Activated CD4-positive, alpha-beta T cell treated with anti-CD3 and anti-CD28 coated beads, Interleukin-2, amount 10 ng/mL, durations not matched to agents 7 days and 5 days (primary cell): ENCODE measurements at regions not wholly inside any gene's neighbourhood (a gene's known extent, or its start where the extent isn't known, plus 50 kb on each side); places are given as distances from the start of the nearest gene placed in this dataset.

ENCODE experiments used
- CTCF ChIA-PET: fragments of 350-600 bp; sonication (Branson Sonifier 250); formaldehyde crosslinking; loops from one replicate; lab custom pipeline; 2021; ENCODE audit warnings: antibody characterized with exemption; lab: Charles Lee
- POLR2A ChIA-PET: fragments of 350-600 bp; sonication (Branson Sonifier 250); formaldehyde crosslinking; loops from one replicate; lab custom pipeline; 2021; ENCODE audit warnings: antibody characterized with exemption; lab: Charles Lee
- DNase-seq: peaks from one replicate; pipeline ENCODE4 v3.0.0-alpha.2; 2020
- H3K27ac Mint-ChIP-seq: one replicate; pipeline ENCODE4 v1.8.0; 2021; ENCODE audit warnings: mild to moderate bottlenecking, moderate library complexity, mixed read lengths
- H3K27me3 Mint-ChIP-seq: one replicate; pipeline ENCODE4 v1.8.0; 2021; ENCODE audit warnings: mixed read lengths
- H3K36me3 Mint-ChIP-seq: one replicate; pipeline ENCODE4 v1.8.0; 2021; ENCODE audit warnings: low read depth, mixed read lengths
- H3K4me1 Mint-ChIP-seq: one replicate; pipeline ENCODE4 v1.8.0; 2021; ENCODE audit warnings: mixed read lengths
- H3K4me3 Mint-ChIP-seq: one replicate; pipeline ENCODE4 v1.8.0; 2021; ENCODE audit warnings: mild to moderate bottlenecking, moderate library complexity, mixed read lengths
- H3K9me3 Mint-ChIP-seq: one replicate; pipeline ENCODE4 v1.8.0; 2021; ENCODE audit warnings: mixed read lengths

GRCh38 chr3:106172780-106173179 is 304.0 kb upstream of the CBLB start:
- Mint-ChIP-seq H3K4me3 (no peak overlapping the region), H3K27me3 (no peaks in the 10 kb centered on the region), H3K27ac (no peak overlapping the region), H3K9me3 (peaks cover 13% of the 10 kb centered on the region), H3K36me3 (peaks cover 16% of the 10 kb centered on the region), H3K4me1 (peaks cover 50% of the 10 kb centered on the region)
- CTCF ChIA-PET = interaction anchor here (0.8 kb wide), 1 partner anchor 12 kb away, joined by 3 read pairs; no protein-coding TSS in a partner anchor
- POLR2A ChIA-PET = interaction anchor here (0.7 kb wide), 1 partner anchor 11 kb away, joined by 3 read pairs; no protein-coding TSS in a partner anchor
- DNase-seq = no peak

GRCh38 chr3:106175276-106175675 is 306.5 kb upstream of the CBLB start:
- ChIA-PET POLR2A (no interaction called here), CTCF (interaction anchor here (1.6 kb wide), 1 partner anchor 37 kb away, joined by 3 read pairs; no protein-coding TSS in a partner anchor)
- Mint-ChIP-seq H3K36me3 (peaks cover 26% of the 10 kb centered on the region), H3K27ac (peak overlapping the region; percentile 95), H3K4me1 (peaks cover 63% of the 10 kb centered on the region), H3K4me3 (no peak overlapping the region), H3K27me3 (peaks cover 2% of the 10 kb centered on the region), H3K9me3 (peaks cover 18% of the 10 kb centered on the region)
- DNase-seq = no peak

GRCh38 chr3:106176734-106177133 is 307.9 kb upstream of the CBLB start:
- Mint-ChIP-seq H3K4me1 (peaks cover 57% of the 10 kb centered on the region), H3K27me3 (peaks cover 2% of the 10 kb centered on the region), H3K36me3 (peaks cover 21% of the 10 kb centered on the region), H3K9me3 (peaks cover 18% of the 10 kb centered on the region), H3K27ac (peak overlapping the region; percentile 95), H3K4me3 (peak overlapping the region; percentile 62)
- peak; percentile 77 for DNase-seq
- ChIA-PET POLR2A (interaction anchor here (0.7 kb wide), 1 partner anchor 178 kb away, joined by 3 read pairs; no protein-coding TSS in a partner anchor), CTCF (interaction anchor here (1.2 kb wide), 1 partner anchor 23 kb away, joined by 3 read pairs; no protein-coding TSS in a partner anchor)

- no peak overlapping the region for H3K4me3 Mint-ChIP-seq
- peaks cover 41% of the 10 kb centered on the region for H3K4me1 Mint-ChIP-seq
- H3K9me3 Mint-ChIP-seq = peaks cover 18% of the 10 kb centered on the region
- no peak overlapping the region for H3K27ac Mint-ChIP-seq
- peaks cover 2% of the 10 kb centered on the region for H3K27me3 Mint-ChIP-seq
- POLR2A ChIA-PET = no interaction called here
- CTCF ChIA-PET = interaction anchor here (0.7 to 1.6 kb wide), 3 partner anchors 16 to 564 kb away, joined by 3 to 4 read pairs (median 3); no protein-coding TSS in a partner anchor
- no peak for DNase-seq
- H3K36me3 Mint-ChIP-seq = peaks cover 38% of the 10 kb centered on the region
Observed at GRCh38 chr3:106182950-106183511, 314.2 kb upstream of the CBLB start.

GRCh38 chr3:106183762-106184391 is 315.1 kb upstream of the CBLB start:
- Mint-ChIP-seq H3K27ac (no peak overlapping the region), H3K36me3 (peaks cover 34% of the 10 kb centered on the region), H3K27me3 (peaks cover 2% of the 10 kb centered on the region), H3K9me3 (peaks cover 14% of the 10 kb centered on the region), H3K4me3 (no peak overlapping the region), H3K4me1 (peaks cover 35% of the 10 kb centered on the region)
- CTCF ChIA-PET = interaction anchor here (1.6 kb wide), 1 partner anchor 16 kb away, joined by 4 read pairs; no protein-coding TSS in a partner anchor
- no peak for DNase-seq
- POLR2A ChIA-PET = interaction anchor here (0.5 kb wide), 1 partner anchor 11 kb away, joined by 3 read pairs; no protein-coding TSS in a partner anchor

- Mint-ChIP-seq H3K36me3 (peaks cover 29% of the 10 kb centered on the region), H3K4me3 (no peak overlapping the region), H3K27ac (peak overlapping the region; percentile 69), H3K4me1 (peaks cover 31% of the 10 kb centered on the region), H3K27me3 (no peaks in the 10 kb centered on the region), H3K9me3 (peaks cover 10% of the 10 kb centered on the region)
- ChIA-PET POLR2A (no interaction called here), CTCF (interaction anchor here (1.1 to 1.6 kb wide), 2 partner anchors 15 to 21 kb away, joined by 3 to 4 read pairs; no protein-coding TSS in a partner anchor)
- DNase-seq = no peak
Observed at GRCh38 chr3:106184540-106185457, 316.0 kb upstream of the CBLB start.

- H3K4me3 Mint-ChIP-seq = no peak overlapping the region
- no peak for DNase-seq
- CTCF ChIA-PET = interaction anchor here (1.1 kb wide), 1 partner anchor 20 kb away, joined by 3 read pairs; no protein-coding TSS in a partner anchor
Observed at GRCh38 chr3:106185949-106186348, 317.1 kb upstream of the CBLB start.

GRCh38 chr3:106190296-106190695 is 321.5 kb upstream of the CBLB start:
- Mint-ChIP-seq H3K27ac (no peak overlapping the region), H3K4me3 (no peak overlapping the region), H3K36me3 (peaks cover 20% of the 10 kb centered on the region), H3K4me1 (peaks cover 13% of the 10 kb centered on the region), H3K27me3 (no peaks in the 10 kb centered on the region), H3K9me3 (peaks cover 14% of the 10 kb centered on the region)
- ChIA-PET CTCF (no interaction called here), POLR2A (no interaction called here)
- no peak for DNase-seq

More at GRCh38 chr3:106185949-106186348, 317.1 kb upstream of the CBLB start:
- H3K4me1 Mint-ChIP-seq = peaks cover 31% of the 10 kb centered on the region
- H3K9me3 Mint-ChIP-seq = peaks cover 14% of the 10 kb centered on the region
- H3K27me3 Mint-ChIP-seq = no peaks in the 10 kb centered on the region
- POLR2A ChIA-PET = no interaction called here
- H3K27ac Mint-ChIP-seq = peak overlapping the region; percentile 42
- H3K36me3 Mint-ChIP-seq = peaks cover 29% of the 10 kb centered on the region

- ChIA-PET POLR2A (no interaction called here), CTCF (interaction anchor here (0.6 kb wide), 1 partner anchor 501 kb away, joined by 3 read pairs; no protein-coding TSS in a partner anchor)
- Mint-ChIP-seq H3K27me3 (no peaks in the 10 kb centered on the region), H3K4me1 (peaks cover 4% of the 10 kb centered on the region), H3K36me3 (peaks cover 18% of the 10 kb centered on the region), H3K4me3 (no peak overlapping the region), H3K27ac (no peak overlapping the region), H3K9me3 (peaks cover 12% of the 10 kb centered on the region)
- no peak for DNase-seq
Observed at GRCh38 chr3:106191211-106191610, 322.4 kb upstream of the CBLB start.

- Mint-ChIP-seq H3K27me3 (no peaks in the 10 kb centered on the region), H3K9me3 (peaks cover 15% of the 10 kb centered on the region), H3K27ac (no peak overlapping the region), H3K4me3 (no peak overlapping the region), H3K4me1 (no peaks in the 10 kb centered on the region), H3K36me3 (peaks cover 17% of the 10 kb centered on the region)
- ChIA-PET CTCF (no interaction called here), POLR2A (no interaction called here)
- no peak for DNase-seq
Observed at GRCh38 chr3:106191913-106192312, 323.1 kb upstream of the CBLB start.

GRCh38 chr3:106193876-106194275 is 325.1 kb upstream of the CBLB start:
- no peak overlapping the region for H3K27ac Mint-ChIP-seq
- peaks cover 11% of the 10 kb centered on the region for H3K4me1 Mint-ChIP-seq
- DNase-seq = no peak
- ChIA-PET POLR2A (no interaction called here), CTCF (interaction anchor here (1.1 kb wide), 1 partner anchor 12 kb away, joined by 3 read pairs; no protein-coding TSS in a partner anchor)
- H3K36me3 Mint-ChIP-seq = peaks cover 14% of the 10 kb centered on the region
- no peaks in the 10 kb centered on the region for H3K27me3 Mint-ChIP-seq
- H3K9me3 Mint-ChIP-seq = peaks cover 20% of the 10 kb centered on the region
- H3K4me3 Mint-ChIP-seq = no peak overlapping the region

- H3K27ac Mint-ChIP-seq = no peak overlapping the region
- peaks cover 15% of the 10 kb centered on the region for H3K36me3 Mint-ChIP-seq
- no peaks in the 10 kb centered on the region for H3K27me3 Mint-ChIP-seq
- POLR2A ChIA-PET = no interaction called here
- peaks cover 11% of the 10 kb centered on the region for H3K4me1 Mint-ChIP-seq
- no peak overlapping the region for H3K4me3 Mint-ChIP-seq
- no peak for DNase-seq
- peaks cover 20% of the 10 kb centered on the region for H3K9me3 Mint-ChIP-seq
- CTCF ChIA-PET = no interaction called here
Observed at GRCh38 chr3:106194726-106195125, 325.9 kb upstream of the CBLB start.
